ENCODE measurements at regions not wholly inside any gene's neighbourhood (a gene's known extent, or its start where the extent isn't known, plus 50 kb on each side); places are given as distances from the start of the nearest gene placed in this dataset.

DNA sequence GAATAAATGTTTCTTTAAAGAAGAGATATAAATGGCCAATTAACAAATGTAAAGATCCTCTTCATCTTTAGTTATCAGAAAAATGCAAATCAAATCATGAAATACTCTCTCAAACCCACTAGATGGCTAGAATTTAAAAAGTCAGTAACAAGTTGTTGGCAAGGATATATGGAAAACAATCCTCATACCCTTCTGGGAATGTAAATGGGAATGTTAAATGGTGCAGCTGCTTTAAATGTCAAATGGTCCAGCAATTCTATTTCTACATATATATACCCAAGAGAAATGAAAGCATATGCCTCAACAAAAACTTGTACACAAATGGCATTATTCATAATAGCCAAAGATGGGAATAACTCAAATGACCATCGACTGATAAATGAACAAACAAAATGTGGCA, 283.5 kb downstream of the RWDD3 start:
- no peak for TF ChIP-seq EP300 (IDR thresholded peaks at IDR 0.05)
- TF ChIP-seq CTCF (IDR thresholded peaks at IDR 0.05), result no peak
- no peak for TF ChIP-seq POLR2A (IDR thresholded peaks at IDR 0.05; ENCODE audit: low read depth)
- no peak for TF ChIP-seq POLR2AphosphoS5 (IDR thresholded peaks at IDR 0.05)
